ENCODE measurements at regions not wholly inside any gene's neighbourhood (a gene's known extent, or its start where the extent isn't known, plus 50 kb on each side); places are given as distances from the start of the nearest gene placed in this dataset.
"Not testable (repeated sequence)": the region's sequence is repeated elsewhere in the genome, so short reads cannot be mapped to it uniquely, and the experiment has no call there.

- Mint-ChIP-seq H3K27ac (no peak overlapping the region), H3K36me3 (no peaks in the 10 kb centered on the region)
- ATAC-seq = no peak
Observed at GRCh38 chr4:12145768-12146167, 717.1 kb upstream of the HS3ST1 start.

GRCh38 chr4:12145106-12145505 lies 716.4 kb upstream of the HS3ST1 start:
- no peak for ATAC-seq
- H3K36me3 Mint-ChIP-seq = no peaks in the 10 kb centered on the region
- DNase-seq (ENCODE audit: low spot score in 2 of 2) = no peak
- peaks cover 0 to 11% of the 10 kb centered on the region in 2 donors for H3K9me3 Mint-ChIP-seq
- H3K27ac Mint-ChIP-seq = no peak overlapping the region

More at GRCh38 chr4:12145768-12146167, 717.1 kb upstream of the HS3ST1 start:
- peaks cover 0 to 11% of the 10 kb centered on the region in 2 donors for H3K9me3 Mint-ChIP-seq
- DNase-seq (ENCODE audit: low spot score in 2 of 2) = no peak

DNA sequence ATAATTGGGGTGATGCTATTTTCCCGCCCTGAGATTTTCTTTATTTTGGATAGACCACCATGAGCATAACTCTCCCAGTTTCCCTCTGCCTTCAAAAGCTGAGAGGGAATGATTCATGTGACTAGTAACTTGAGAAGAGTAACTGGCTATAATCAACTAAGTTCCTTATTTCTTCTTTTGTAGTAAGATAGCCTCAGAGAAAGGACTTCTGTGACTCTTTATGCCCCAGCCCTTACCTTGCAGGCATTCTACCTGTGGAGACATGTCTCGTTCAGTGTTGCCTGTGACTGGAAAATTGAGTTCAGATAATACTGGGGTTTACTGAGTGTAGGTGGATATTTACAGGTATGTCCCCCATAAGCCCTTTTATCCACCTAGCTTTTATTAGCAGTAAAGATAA lies 715.4 kb upstream of the HS3ST1 start:
- Mint-ChIP-seq H3K27ac (no peak overlapping the region), H3K9me3 (peaks cover 0 to 9% of the 10 kb centered on the region in 2 donors), H3K36me3 (no peaks in the 10 kb centered on the region)
- no peak for ATAC-seq
- no peak for DNase-seq (ENCODE audit: low spot score in 2 of 2)

DNA sequence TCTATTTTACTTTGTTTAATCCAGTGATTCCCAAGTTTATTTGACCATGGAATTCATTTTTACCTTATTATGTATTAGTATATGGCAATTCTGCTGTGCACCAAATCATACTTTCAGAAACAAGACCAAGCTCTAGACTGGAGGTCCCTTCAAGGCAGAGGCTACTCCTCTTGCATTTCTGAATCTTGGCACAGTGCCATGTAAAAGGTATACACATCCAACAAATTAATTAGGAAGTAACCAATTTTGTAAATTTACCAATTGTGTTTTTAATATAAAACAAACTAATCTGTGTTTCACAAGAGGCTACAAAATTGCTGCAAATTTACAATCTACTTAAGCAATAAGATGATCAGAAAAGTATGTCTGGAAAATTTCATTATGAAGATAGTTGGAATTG lies 712.2 kb upstream of the HS3ST1 start:
- DNase-seq (ENCODE audit: low spot score in 2 of 2) (no peak), ATAC-seq (no peak)
- Mint-ChIP-seq H3K27ac (no peak overlapping the region), H3K36me3 (no peaks in the 10 kb centered on the region), H3K9me3 (peaks cover 5 to 12% of the 10 kb centered on the region in 2 donors)

DNA sequence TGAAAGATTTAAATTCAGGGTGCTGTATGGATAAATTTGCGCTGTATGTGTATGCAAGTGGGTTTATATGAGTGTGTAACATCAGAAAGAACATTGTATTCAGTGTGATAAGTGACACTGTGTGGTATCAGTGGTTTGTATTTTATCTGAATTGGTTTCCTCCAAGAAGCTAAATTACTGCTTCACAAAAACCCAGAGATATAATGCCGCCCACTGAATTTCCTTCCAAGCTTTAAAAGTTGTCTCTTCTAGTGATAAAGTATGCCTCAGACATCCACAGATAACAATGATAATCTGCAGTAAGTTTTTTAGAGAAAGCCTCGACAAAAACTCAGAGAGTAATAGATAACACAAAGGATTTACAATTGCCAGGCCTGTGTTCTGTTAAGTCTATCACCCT lies 710.6 kb upstream of the HS3ST1 start:
- Mint-ChIP-seq H3K27ac (no peak overlapping the region), H3K36me3 (no peaks in the 10 kb centered on the region), H3K9me3 (peaks cover 5 to 12% of the 10 kb centered on the region in 2 donors)
- no peak for DNase-seq (ENCODE audit: low spot score in 2 of 2)
- ATAC-seq = no peak

- no peaks in the 10 kb centered on the region for H3K36me3 Mint-ChIP-seq
- ATAC-seq = no peak
- no peak overlapping the region for H3K27ac Mint-ChIP-seq
- DNase-seq (ENCODE audit: low spot score in 2 of 2) = no peak
- peaks cover 5 to 16% of the 10 kb centered on the region in 2 donors for H3K9me3 Mint-ChIP-seq
Observed at GRCh38 chr4:12138488-12138887, 709.8 kb upstream of the HS3ST1 start.

DNA sequence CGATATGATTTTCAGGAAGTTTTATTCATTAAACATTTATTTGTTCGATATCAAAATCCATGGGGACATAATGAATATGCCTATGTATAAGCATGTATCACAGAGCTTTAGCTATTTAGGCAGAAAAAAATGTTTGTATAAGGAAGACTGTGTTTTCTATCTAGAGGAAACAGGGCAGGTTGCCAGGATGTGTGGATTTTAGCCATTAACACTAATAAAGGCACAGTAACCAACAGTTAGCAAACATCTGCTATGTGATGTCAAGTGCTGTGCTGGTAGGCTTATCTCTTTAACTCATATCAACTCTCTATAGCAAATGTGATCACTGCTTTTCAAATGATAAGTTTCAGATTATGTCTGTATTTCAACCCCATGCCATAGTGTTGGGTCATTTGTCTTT lies 708.9 kb upstream of the HS3ST1 start:
- Mint-ChIP-seq H3K36me3 (no peaks in the 10 kb centered on the region), H3K27ac (no peak overlapping the region), H3K9me3 (peaks cover 5 to 19% of the 10 kb centered on the region in 2 donors)
- ATAC-seq (no peak), DNase-seq (ENCODE audit: low spot score in 2 of 2) (no peak)

- ATAC-seq (no peak), DNase-seq (ENCODE audit: low spot score in 2 of 2) (no peak)
- Mint-ChIP-seq H3K27ac (no peak overlapping the region), H3K36me3 (peaks cover 0 to 4% of the 10 kb centered on the region in 2 donors), H3K9me3 (peaks cover 5 to 14% of the 10 kb centered on the region in 2 donors)
Observed at GRCh38 chr4:12126474-12126873, 697.8 kb upstream of the HS3ST1 start.

GRCh38 chr4:12124138-12124537 lies 695.4 kb upstream of the HS3ST1 start:
- Mint-ChIP-seq H3K36me3 (no peaks in the 10 kb centered on the region), H3K27ac (no peak overlapping the region), H3K9me3 (peaks cover 3 to 18% of the 10 kb centered on the region in 2 donors)
- no peak for ATAC-seq
- DNase-seq (ENCODE audit: low spot score in 2 of 2) = no peak

DNA sequence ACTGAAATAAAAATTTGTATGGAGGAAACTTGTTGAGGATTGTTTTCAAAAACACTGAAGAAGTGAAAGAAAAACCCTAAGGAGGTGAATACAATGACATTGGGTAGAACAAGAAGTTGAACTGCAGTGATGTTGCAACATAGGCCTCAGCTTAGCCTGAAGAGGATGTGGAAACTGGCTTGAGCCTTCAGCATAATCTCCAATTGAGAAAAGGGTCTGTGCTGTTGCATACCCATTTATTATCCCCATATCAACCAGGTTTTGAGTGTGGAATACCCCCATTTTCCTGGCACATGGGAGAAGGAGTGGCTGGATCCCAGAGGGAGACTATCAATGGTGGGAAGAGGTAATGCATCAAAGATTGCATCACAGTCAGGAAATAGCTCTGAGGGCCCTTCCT lies 695.0 kb upstream of the HS3ST1 start:
- ATAC-seq = no peak
- no peak overlapping the region for H3K27ac Mint-ChIP-seq

DNA sequence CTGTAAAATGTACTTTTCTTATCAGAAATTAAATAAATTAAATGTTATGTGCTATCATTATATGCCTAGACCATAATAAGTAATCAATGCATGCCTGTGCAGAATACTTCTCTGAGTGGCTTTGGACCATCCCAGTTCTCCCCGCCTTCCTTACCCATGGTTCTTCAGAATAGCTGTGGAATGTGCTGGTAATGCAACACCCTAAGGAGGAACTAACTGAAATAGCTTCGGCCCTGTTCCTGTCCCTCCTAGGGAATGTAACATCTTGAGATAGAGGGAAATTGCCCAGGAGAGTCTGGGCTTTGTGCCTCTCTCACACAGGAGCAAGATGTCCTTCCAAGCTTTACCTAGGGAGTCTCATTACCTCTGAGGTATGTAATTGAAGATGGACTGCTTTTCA lies 693.6 kb upstream of the HS3ST1 start:
- no peak for ATAC-seq
- H3K36me3 Mint-ChIP-seq = no peaks in the 10 kb centered on the region
- H3K9me3 Mint-ChIP-seq = peaks cover 3 to 15% of the 10 kb centered on the region in 2 donors

More for the DNA sequence above, 695.0 kb upstream of the HS3ST1 start:
- H3K36me3 Mint-ChIP-seq = no peaks in the 10 kb centered on the region
- H3K9me3 Mint-ChIP-seq = peaks cover 3 to 15% of the 10 kb centered on the region in 2 donors
- DNase-seq (ENCODE audit: low spot score in 2 of 2) = no peak

GRCh38 chr4:12120968-12121367 lies 692.3 kb upstream of the HS3ST1 start:
- no peak overlapping the region for H3K27ac Mint-ChIP-seq
- DNase-seq (ENCODE audit: low spot score in 2 of 2) = no peak
- H3K36me3 Mint-ChIP-seq = peaks cover 0 to 5% of the 10 kb centered on the region in 2 donors
- H3K9me3 Mint-ChIP-seq = peaks cover 8 to 15% of the 10 kb centered on the region in 2 donors
- no peak for ATAC-seq

More for the DNA sequence above, 693.6 kb upstream of the HS3ST1 start:
- H3K27ac Mint-ChIP-seq = no peak overlapping the region
- DNase-seq (ENCODE audit: low spot score in 2 of 2) = no peak

DNA sequence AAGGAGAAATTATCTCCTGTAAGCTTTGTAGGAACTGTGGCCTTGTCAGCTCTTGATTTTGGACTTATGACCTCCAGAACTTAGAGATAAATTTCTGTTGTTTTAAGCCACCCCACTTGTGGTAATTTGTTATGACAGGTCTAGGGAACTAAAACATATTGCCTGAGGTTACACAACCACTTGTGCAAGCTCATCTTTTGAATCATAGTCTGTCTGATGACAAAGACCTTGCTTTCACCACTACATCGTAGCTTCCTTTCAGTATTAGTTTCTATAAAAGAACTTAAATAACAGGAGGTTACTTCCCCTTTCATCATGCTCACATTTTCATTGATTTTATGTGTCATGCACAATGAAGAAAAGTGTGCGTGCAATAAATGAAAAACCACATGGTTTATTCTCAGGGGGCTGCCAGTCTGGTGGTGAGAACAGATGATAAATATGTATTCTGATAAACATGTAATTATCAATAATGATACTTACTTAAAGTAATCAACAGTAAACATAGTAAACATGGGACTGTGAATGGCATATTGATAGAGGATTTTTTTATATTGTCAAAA lies 690.0 kb upstream of the HS3ST1 start:
- H3K9me3 Mint-ChIP-seq = peaks cover 19 to 24% of the 10 kb centered on the region in 2 donors
- H3K36me3 Mint-ChIP-seq = peaks cover 0 to 10% of the 10 kb centered on the region in 2 donors
- peak in 1 of 2 donors; percentile 73 for ATAC-seq
- H3K27ac Mint-ChIP-seq = no peak overlapping the region
- DNase-seq (ENCODE audit: low spot score in 2 of 2) = no peak

DNA sequence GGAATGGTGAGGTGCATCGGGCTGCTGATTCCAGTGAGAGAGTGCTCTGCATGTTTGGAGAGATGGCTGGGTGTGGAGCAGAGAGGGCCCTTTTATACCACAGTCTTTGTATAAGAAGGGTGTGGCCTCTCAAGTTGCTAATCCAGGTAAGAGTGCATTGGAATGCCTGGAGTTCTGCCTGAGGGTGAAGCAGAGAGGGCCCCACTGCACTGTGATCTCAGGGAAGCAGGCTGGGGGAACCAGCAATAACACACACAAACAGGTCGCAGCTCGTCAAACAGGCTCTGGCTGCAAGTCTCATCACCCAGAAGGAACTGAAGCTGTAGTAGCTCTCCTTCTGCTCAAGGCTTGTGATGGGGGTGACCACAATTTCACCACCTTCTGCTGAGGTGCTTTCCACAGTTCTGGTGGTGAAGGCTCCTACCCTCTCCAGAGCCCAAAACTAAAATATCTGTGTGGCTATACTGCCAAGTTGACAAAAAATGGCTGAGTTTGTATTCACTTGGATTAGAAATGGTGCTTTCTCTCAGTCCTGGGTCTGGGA lies 687.4 kb upstream of the HS3ST1 start:
- DNase-seq (ENCODE audit: low spot score in 2 of 2) (no peak), ATAC-seq (no peak)
- Mint-ChIP-seq H3K27ac (no peak overlapping the region), H3K36me3 (peaks cover 0 to 10% of the 10 kb centered on the region in 2 donors), H3K9me3 (peaks cover 29 to 37% of the 10 kb centered on the region in 2 donors)

DNA sequence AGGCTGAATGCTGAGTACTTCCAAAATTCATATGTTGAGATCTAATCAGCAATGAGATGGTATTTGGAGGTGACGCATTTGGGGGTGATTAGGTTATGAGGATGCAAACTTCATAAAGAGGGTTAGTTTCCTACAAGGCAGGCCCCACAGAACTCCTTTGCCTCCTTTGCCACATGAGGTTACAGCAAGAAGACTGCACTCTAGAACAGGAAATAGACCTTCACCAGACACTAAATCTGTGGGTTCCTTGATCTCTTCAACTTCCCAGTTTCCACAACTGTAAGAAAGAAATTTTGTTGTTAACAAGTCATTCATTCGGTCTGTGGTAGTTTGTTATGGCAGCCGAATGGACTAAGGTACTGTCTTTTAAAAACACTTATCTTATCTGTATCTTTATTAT lies 681.9 kb upstream of the HS3ST1 start:
- no peak overlapping the region for H3K27ac Mint-ChIP-seq
- peaks cover 0 to 6% of the 10 kb centered on the region in 2 donors for H3K36me3 Mint-ChIP-seq

DNA sequence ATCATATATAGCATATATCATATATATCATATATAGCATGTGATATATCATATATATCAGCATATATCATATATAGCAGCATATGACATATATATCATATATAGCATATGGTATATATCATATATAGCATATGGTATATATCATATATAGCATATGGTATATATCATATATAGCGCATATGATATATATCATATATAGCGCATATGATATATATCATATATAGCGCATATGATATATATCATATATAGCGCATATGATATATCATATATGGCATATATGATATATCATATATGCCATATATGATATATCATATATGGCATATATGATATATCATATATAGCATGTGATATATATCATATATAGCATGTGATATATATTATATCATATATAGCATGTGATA lies 680.4 kb upstream of the HS3ST1 start:
- not testable (repeated sequence) for ATAC-seq; H3K36me3 Mint-ChIP-seq; DNase-seq (ENCODE audit: low spot score in 2 of 2); H3K27ac Mint-ChIP-seq
- peaks cover 10 to 14% of the 10 kb centered on the region in 2 donors for H3K9me3 Mint-ChIP-seq

More for the DNA sequence above, 681.9 kb upstream of the HS3ST1 start:
- no peak for ATAC-seq
- no peak for DNase-seq (ENCODE audit: low spot score in 2 of 2)
- H3K9me3 Mint-ChIP-seq = peaks cover 18 to 22% of the 10 kb centered on the region in 2 donors

- ATAC-seq = no peak
- DNase-seq (ENCODE audit: low spot score in 2 of 2) = no peak
- H3K27ac Mint-ChIP-seq = no peak overlapping the region
- no peaks in the 10 kb centered on the region for H3K36me3 Mint-ChIP-seq
- peaks cover 9% of the 10 kb centered on the region in 2 donors for H3K9me3 Mint-ChIP-seq
Observed at GRCh38 chr4:12105519-12105918, 676.8 kb upstream of the HS3ST1 start.

- not testable (repeated sequence) for DNase-seq (ENCODE audit: low spot score in 2 of 2); ATAC-seq
Observed at GRCh38 chr4:12089920-12090319, 661.2 kb upstream of the HS3ST1 start.

More at GRCh38 chr4:12089920-12090319, 661.2 kb upstream of the HS3ST1 start:
- peaks cover 12 to 21% of the 10 kb centered on the region in 2 donors for H3K9me3 Mint-ChIP-seq
- not testable (repeated sequence) for H3K27ac Mint-ChIP-seq
- peaks cover 7 to 13% of the 10 kb centered on the region in 2 donors for H3K36me3 Mint-ChIP-seq
